GM12874 (cell line): ENCODE measurements at regions not wholly inside any gene's neighbourhood (a gene's known extent, or its start where the extent isn't known, plus 50 kb on each side); places are given as distances from the start of the nearest gene placed in this dataset.

ENCODE experiments used
- CTCF ChIP-seq: IDR thresholded peaks from 2 replicates; pipeline ENCODE4 v1.5.1; 2011; ENCODE audit warnings: low read depth, mild to moderate bottlenecking, control low read depth, low read length, moderate library complexity; ENCODE audit not compliant: insufficient read depth

- TF ChIP-seq CTCF: no peak
These were observed 50.7 kb upstream of the SLC22A11 start for GRCh38 chr11:64504999-64505398.
